ENCODE measurements at regions not wholly inside any gene's neighbourhood (a gene's known extent, or its start where the extent isn't known, plus 50 kb on each side); places are given as distances from the start of the nearest gene placed in this dataset.

GRCh38 chr17:33910200-33910857 is 344.8 kb upstream of the CCL2 start:
- DNase-seq, result no peak

GRCh38 chr17:33914125-33914524 is 341.0 kb upstream of the CCL2 start:
- DNase-seq, result no peak

- no peak for DNase-seq
Observed at GRCh38 chr17:33922971-33923370, 332.1 kb upstream of the CCL2 start.

- DNase-seq, result no peak
Observed at GRCh38 chr17:33924104-33924503, 331.0 kb upstream of the CCL2 start.

GRCh38 chr17:33925649-33926048 is 329.4 kb upstream of the CCL2 start:
- no peak for DNase-seq

GRCh38 chr17:33927732-33928133 is 327.4 kb upstream of the CCL2 start:
- DNase-seq, result peak; percentile 61

GRCh38 chr17:33929181-33929724 is 325.8 kb upstream of the CCL2 start:
- DNase-seq, result no peak

- DNase-seq, result peak; percentile 16
Observed at GRCh38 chr17:33931148-33931814, 323.8 kb upstream of the CCL2 start.

- no peak for DNase-seq
Observed at GRCh38 chr17:33932996-33933395, 322.1 kb upstream of the CCL2 start.

- no peak for DNase-seq
Observed at GRCh38 chr17:33933576-33933975, 321.5 kb upstream of the CCL2 start.

- no peak for DNase-seq
Observed at GRCh38 chr17:33934696-33935095, 320.4 kb upstream of the CCL2 start.

- no peak for DNase-seq
Observed at GRCh38 chr17:33935822-33936221, 319.3 kb upstream of the CCL2 start.

- DNase-seq, result no peak
Observed at GRCh38 chr17:33936764-33937163, 318.3 kb upstream of the CCL2 start.

- DNase-seq, result no peak
Observed at GRCh38 chr17:33939959-33940358, 315.1 kb upstream of the CCL2 start.

- DNase-seq, result no peak
Observed at GRCh38 chr17:33940769-33941370, 314.2 kb upstream of the CCL2 start.

GRCh38 chr17:33941744-33942143 is 313.3 kb upstream of the CCL2 start:
- no peak for DNase-seq

GRCh38 chr17:33942414-33942813 is 312.7 kb upstream of the CCL2 start:
- peak; percentile 72 for DNase-seq

- no peak for DNase-seq
Observed at GRCh38 chr17:33944412-33944811, 310.7 kb upstream of the CCL2 start.

GRCh38 chr17:33944826-33945225 is 310.3 kb upstream of the CCL2 start:
- DNase-seq, result no peak

GRCh38 chr17:33945646-33946546 is 309.2 kb upstream of the CCL2 start:
- no peak for DNase-seq

GRCh38 chr17:33947762-33948161 is 307.3 kb upstream of the CCL2 start:
- no peak for DNase-seq

GRCh38 chr17:33948309-33948708 is 306.8 kb upstream of the CCL2 start:
- no peak for DNase-seq

GRCh38 chr17:33949100-33949499 is 306.0 kb upstream of the CCL2 start:
- peak; percentile 28 for DNase-seq
